IMR-90 (cell line): ENCODE measurements at regions not wholly inside any gene's neighbourhood (a gene's known extent, or its start where the extent isn't known, plus 50 kb on each side); places are given as distances from the start of the nearest gene placed in this dataset.

ENCODE experiments used
- CEBPB ChIP-seq: IDR thresholded peaks from 2 replicates; pipeline ENCODE4 v1.6.1; 2012; ENCODE audit warnings: low read depth, low read length, improper control_type of control experiment
- FOS ChIP-seq: fragments of 150-350 bp; IDR thresholded peaks from 2 replicates; pipeline ENCODE4 v1.6.1; 2016; ENCODE audit warnings: low read depth, low read length
- MAZ ChIP-seq: IDR thresholded peaks from 2 replicates; pipeline ENCODE4 v1.6.1; 2012; ENCODE audit warnings: low read depth, mild to moderate bottlenecking, low read length, improper control_type of control experiment, moderate library complexity, borderline replicate concordance
- MXI1 ChIP-seq: IDR thresholded peaks from 2 replicates; pipeline ENCODE4 v1.6.1; 2012; ENCODE audit warnings: low read depth, mild to moderate bottlenecking, low read length, moderate library complexity, borderline replicate concordance
- POLR2A ChIP-seq: IDR thresholded peaks from 2 replicates; pipeline ENCODE4 v1.6.1; 2012; ENCODE audit warnings: mild to moderate bottlenecking, low read depth, low read length
- RAD21 ChIP-seq: IDR thresholded peaks from 2 replicates; pipeline ENCODE4 v1.6.1; 2012; ENCODE audit warnings: low read length, improper control_type of control experiment
- RFX5 ChIP-seq: IDR thresholded peaks from 2 replicates; pipeline ENCODE4 v1.8.0; 2012; ENCODE audit warnings: low read depth, mild to moderate bottlenecking, low read length, moderate library complexity
- SMC3 ChIP-seq: fragments of 150-350 bp; IDR thresholded peaks from 2 replicates; pipeline ENCODE4 v1.6.1; 2016; ENCODE audit warnings: low read depth, mild to moderate bottlenecking, antibody characterized with exemption, low read length, moderate library complexity
- TF ChIP-seq, protein P1 (sequence below): conservative IDR thresholded peaks from 2 replicates; pipeline ENCODE4 v1.5.1; 2012; ENCODE audit warnings: mild to moderate bottlenecking, low read depth, low read length, improper control_type of control experiment
- TF ChIP-seq, protein P2 (sequence below): fragments of 150-350 bp; IDR thresholded peaks from 2 replicates; pipeline ENCODE4 v1.6.1; 2016; ENCODE audit warnings: low read depth, mild to moderate bottlenecking, low read length, moderate library complexity, borderline replicate concordance
- TF ChIP-seq, protein P3 (sequence below): fragments of 150-350 bp; IDR thresholded peaks from 2 replicates; pipeline ENCODE4 v1.6.1; 2017; ENCODE audit warnings: mild to moderate bottlenecking, antibody characterized with exemption, low read length, low read depth

DNA sequence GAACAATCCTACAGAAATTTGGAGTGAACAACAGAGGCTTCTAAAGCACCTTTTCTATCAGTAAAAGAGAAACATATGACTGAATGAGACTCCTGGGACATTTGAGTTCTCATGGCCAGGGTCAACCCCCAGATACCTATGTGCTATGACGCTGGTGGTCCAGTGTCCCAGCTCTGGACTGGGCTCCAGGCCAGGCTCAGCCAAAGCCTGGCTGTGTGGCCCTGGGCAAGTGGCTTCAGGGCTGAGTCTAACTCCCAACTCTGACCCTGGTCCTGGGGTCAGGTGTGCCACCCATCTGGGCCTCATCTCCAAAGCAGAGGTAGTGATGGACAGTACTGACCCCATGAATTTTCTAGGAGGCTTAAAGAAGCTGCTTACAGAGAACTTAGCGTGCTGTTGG, 147.8 kb downstream of the FBLN2 start:
- TF ChIP-seq SMC3 (no peak), POLR2A (no peak), FOS (no peak), MAZ (no peak), RAD21 (no peak), MXI1 (no peak), CEBPB (no peak), RFX5 (no peak)
- TF ChIP-seq, protein P1, sequence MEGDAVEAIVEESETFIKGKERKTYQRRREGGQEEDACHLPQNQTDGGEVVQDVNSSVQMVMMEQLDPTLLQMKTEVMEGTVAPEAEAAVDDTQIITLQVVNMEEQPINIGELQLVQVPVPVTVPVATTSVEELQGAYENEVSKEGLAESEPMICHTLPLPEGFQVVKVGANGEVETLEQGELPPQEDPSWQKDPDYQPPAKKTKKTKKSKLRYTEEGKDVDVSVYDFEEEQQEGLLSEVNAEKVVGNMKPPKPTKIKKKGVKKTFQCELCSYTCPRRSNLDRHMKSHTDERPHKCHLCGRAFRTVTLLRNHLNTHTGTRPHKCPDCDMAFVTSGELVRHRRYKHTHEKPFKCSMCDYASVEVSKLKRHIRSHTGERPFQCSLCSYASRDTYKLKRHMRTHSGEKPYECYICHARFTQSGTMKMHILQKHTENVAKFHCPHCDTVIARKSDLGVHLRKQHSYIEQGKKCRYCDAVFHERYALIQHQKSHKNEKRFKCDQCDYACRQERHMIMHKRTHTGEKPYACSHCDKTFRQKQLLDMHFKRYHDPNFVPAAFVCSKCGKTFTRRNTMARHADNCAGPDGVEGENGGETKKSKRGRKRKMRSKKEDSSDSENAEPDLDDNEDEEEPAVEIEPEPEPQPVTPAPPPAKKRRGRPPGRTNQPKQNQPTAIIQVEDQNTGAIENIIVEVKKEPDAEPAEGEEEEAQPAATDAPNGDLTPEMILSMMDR, result no peak
- TF ChIP-seq, protein P2, sequence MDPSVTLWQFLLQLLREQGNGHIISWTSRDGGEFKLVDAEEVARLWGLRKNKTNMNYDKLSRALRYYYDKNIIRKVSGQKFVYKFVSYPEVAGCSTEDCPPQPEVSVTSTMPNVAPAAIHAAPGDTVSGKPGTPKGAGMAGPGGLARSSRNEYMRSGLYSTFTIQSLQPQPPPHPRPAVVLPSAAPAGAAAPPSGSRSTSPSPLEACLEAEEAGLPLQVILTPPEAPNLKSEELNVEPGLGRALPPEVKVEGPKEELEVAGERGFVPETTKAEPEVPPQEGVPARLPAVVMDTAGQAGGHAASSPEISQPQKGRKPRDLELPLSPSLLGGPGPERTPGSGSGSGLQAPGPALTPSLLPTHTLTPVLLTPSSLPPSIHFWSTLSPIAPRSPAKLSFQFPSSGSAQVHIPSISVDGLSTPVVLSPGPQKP, result no peak
- TF ChIP-seq, protein P3, sequence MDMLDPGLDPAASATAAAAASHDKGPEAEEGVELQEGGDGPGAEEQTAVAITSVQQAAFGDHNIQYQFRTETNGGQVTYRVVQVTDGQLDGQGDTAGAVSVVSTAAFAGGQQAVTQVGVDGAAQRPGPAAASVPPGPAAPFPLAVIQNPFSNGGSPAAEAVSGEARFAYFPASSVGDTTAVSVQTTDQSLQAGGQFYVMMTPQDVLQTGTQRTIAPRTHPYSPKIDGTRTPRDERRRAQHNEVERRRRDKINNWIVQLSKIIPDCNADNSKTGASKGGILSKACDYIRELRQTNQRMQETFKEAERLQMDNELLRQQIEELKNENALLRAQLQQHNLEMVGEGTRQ, result no peak
